ENCODE measurements at regions not wholly inside any gene's neighbourhood (a gene's known extent, or its start where the extent isn't known, plus 50 kb on each side); places are given as distances from the start of the nearest gene placed in this dataset.
A peak's percentile ranks its signal among the peaks of the same experiment; 100 is the strongest.

DNA sequence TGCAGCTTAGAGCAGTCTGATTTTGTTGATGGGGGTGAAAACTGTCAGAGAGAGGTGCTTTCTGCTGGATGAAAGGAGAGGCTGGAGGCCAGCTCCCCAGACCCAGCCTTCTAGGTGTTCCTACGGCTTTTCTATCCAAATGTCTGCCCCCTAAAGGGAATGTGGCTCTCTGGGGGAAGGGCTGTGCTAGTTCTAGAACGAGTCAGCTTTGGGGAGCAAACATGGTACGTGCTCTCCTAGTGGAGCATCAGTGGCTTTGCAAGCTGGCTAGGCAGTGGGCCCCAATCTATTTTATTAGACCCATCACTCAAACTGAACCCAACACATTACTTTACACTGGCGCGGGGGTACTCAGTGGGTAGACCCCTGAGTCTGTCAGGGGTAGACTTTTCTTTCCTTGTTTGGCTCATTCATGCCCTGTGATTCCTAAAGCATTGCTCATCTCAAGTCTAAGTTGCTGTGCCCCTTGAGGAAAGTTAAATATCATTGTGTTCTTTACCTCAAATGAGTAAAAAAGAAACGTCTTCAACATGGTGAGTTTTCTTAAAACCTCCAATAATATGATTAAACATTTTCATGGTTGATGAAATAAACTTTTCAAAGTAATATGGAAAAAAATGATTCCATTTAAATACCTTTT, 254.9 kb downstream of the DLEU7 start:
- H3K9me3 Mint-ChIP-seq (ENCODE audit: low read depth), result no peaks in the 10 kb centered on the region
- peaks cover 15% of the 10 kb centered on the region for H3K4me1 Mint-ChIP-seq (ENCODE audit: low read depth)
- no peak overlapping the region for H3K27ac Mint-ChIP-seq
- no peaks in the 10 kb centered on the region for H3K27me3 Mint-ChIP-seq
- H3K4me3 Mint-ChIP-seq, result no peak overlapping the region
- no peaks in the 10 kb centered on the region for H3K36me3 Mint-ChIP-seq

GRCh38 chr13:50589139-50589538, 254.4 kb downstream of the DLEU7 start:
- H3K4me3 Mint-ChIP-seq, result no peak overlapping the region
- no peak overlapping the region for H3K27ac Mint-ChIP-seq
- peaks cover 19% of the 10 kb centered on the region for H3K4me1 Mint-ChIP-seq (ENCODE audit: low read depth)
- H3K27me3 Mint-ChIP-seq, result no peaks in the 10 kb centered on the region
- no peaks in the 10 kb centered on the region for H3K36me3 Mint-ChIP-seq
- H3K9me3 Mint-ChIP-seq (ENCODE audit: low read depth), result no peaks in the 10 kb centered on the region

- Mint-ChIP-seq H3K27me3 (no peaks in the 10 kb centered on the region), H3K9me3 (ENCODE audit: low read depth) (no peaks in the 10 kb centered on the region), H3K4me3 (no peak overlapping the region), H3K4me1 (ENCODE audit: low read depth) (peaks cover 23% of the 10 kb centered on the region), H3K36me3 (no peaks in the 10 kb centered on the region), H3K27ac (no peak overlapping the region)
These were observed 253.8 kb downstream of the DLEU7 start for GRCh38 chr13:50589651-50590054.

DNA sequence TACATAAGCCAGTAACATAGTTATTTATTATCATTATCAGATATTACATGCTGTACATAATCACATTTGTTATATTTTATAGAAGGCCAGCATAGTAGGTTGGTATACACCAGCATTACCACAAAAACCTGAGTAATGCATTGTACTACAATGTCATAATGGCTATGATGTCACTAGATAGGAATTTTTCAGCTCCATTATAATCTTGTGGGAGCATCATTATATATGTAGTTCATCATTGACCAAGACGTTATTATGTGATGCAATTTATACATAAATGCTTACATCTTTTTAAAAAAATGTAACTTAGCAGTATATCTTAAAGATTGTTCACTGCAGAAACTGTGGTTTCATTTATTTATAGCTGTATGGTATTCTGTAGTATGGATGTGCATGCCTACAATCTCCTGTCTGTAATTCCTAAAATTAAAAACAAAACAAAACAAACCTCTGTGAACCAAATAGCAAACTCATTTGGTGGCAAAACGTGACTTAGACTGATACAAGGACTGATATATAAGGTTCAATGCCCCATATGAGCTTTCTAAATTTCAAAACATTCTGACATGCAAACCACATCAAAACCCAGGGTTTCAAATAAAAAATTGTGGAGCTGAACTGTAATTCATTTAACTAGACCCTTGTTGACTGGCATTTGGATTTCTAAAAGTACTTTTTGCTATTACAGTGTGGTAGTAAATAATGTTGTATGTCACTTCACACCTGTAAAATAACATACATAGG, 250.9 kb downstream of the DLEU7 start:
- H3K9me3 Mint-ChIP-seq (ENCODE audit: low read depth), result no peaks in the 10 kb centered on the region
- no peak overlapping the region for H3K4me3 Mint-ChIP-seq
- H3K36me3 Mint-ChIP-seq, result no peaks in the 10 kb centered on the region
- no peak overlapping the region for H3K27ac Mint-ChIP-seq
- peaks cover 36% of the 10 kb centered on the region for H3K4me1 Mint-ChIP-seq (ENCODE audit: low read depth)
- no peaks in the 10 kb centered on the region for H3K27me3 Mint-ChIP-seq

DNA sequence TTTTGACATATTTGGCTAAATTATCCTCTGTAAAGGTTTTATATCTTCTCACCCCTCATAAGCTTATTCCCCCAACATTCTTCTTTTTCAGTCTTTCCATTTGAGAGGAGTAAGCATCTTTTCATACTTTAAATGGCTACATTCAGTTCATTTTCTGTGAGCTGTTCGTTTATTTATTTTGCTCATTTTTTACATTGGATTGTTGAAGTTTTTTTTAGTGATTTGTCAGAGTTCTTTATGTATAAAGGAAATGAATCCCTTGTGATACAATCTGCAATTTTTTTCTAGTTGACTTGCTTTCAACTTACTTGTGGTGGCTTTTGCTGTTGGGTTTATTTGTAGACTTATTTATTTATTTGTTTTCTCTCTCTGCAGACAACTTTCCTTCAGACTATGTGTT, 250.3 kb downstream of the DLEU7 start:
- H3K9me3 Mint-ChIP-seq (ENCODE audit: low read depth), result no peaks in the 10 kb centered on the region
- H3K27me3 Mint-ChIP-seq, result no peaks in the 10 kb centered on the region
- peak overlapping the region; percentile 22 for H3K27ac Mint-ChIP-seq
- peaks cover 36% of the 10 kb centered on the region for H3K4me1 Mint-ChIP-seq (ENCODE audit: low read depth)
- peak overlapping the region; percentile 21 for H3K4me3 Mint-ChIP-seq
- no peaks in the 10 kb centered on the region for H3K36me3 Mint-ChIP-seq

GRCh38 chr13:50594276-50595051, 249.0 kb downstream of the DLEU7 start:
- Mint-ChIP-seq H3K4me3 (peak overlapping the region; percentile 47), H3K36me3 (no peaks in the 10 kb centered on the region), H3K27me3 (no peaks in the 10 kb centered on the region), H3K27ac (peak overlapping the region; percentile 78), H3K9me3 (ENCODE audit: low read depth) (no peaks in the 10 kb centered on the region), H3K4me1 (ENCODE audit: low read depth) (peaks cover 36% of the 10 kb centered on the region)

DNA sequence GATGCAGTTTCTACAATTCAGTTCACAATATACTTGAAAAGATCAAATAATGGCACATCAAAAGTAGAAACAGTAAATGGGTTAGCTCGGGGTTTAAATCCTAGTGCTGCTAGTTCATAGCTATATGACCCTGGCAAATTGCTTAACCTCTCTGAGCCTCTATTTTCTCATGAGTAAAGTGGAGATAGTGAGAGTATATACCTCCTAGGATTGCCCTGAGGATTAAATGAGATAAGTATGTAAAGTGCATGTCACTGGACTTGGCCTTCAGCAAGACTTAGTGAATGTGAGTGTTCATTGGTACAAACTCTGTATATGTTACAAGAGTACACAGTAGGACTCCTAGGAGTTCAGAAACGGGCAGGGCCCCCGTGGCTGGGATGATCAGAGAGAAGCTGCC, 248.3 kb downstream of the DLEU7 start:
- H3K27me3 Mint-ChIP-seq, result no peaks in the 10 kb centered on the region
- H3K36me3 Mint-ChIP-seq, result no peaks in the 10 kb centered on the region
- H3K27ac Mint-ChIP-seq, result peak overlapping the region; percentile 64
- no peaks in the 10 kb centered on the region for H3K9me3 Mint-ChIP-seq (ENCODE audit: low read depth)
- peaks cover 36% of the 10 kb centered on the region for H3K4me1 Mint-ChIP-seq (ENCODE audit: low read depth)
- H3K4me3 Mint-ChIP-seq, result peak overlapping the region; percentile 47

DNA sequence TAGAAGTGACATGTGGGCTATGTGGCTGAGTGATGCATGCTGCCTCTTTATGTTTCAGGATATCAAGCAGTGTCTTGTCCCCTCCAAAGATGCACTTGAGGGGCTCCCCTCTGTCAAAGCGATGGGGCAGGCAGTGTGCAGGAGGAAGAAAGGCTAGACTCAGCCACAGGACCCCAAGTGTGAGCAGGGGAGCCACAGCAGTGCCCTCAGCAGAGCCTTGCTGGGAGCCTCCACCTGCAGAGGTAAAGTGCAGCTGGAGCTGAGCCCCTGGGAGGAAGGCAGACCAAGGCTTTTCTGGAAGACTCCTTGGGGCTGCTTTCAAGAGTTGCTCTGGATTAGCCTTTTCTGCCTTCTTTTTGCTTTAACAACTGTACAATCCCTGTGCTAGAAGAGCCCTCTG, 247.3 kb downstream of the DLEU7 start:
- Mint-ChIP-seq H3K27ac (no peak overlapping the region), H3K36me3 (no peaks in the 10 kb centered on the region), H3K27me3 (no peaks in the 10 kb centered on the region), H3K4me1 (ENCODE audit: low read depth) (peaks cover 36% of the 10 kb centered on the region), H3K4me3 (no peak overlapping the region), H3K9me3 (ENCODE audit: low read depth) (no peaks in the 10 kb centered on the region)

- H3K27me3 Mint-ChIP-seq, result no peaks in the 10 kb centered on the region
- no peaks in the 10 kb centered on the region for H3K36me3 Mint-ChIP-seq
- no peaks in the 10 kb centered on the region for H3K9me3 Mint-ChIP-seq (ENCODE audit: low read depth)
- no peak overlapping the region for H3K4me3 Mint-ChIP-seq
- peaks cover 34% of the 10 kb centered on the region for H3K4me1 Mint-ChIP-seq (ENCODE audit: low read depth)
- no peak overlapping the region for H3K27ac Mint-ChIP-seq
These were observed 246.7 kb downstream of the DLEU7 start for GRCh38 chr13:50596776-50597203.

DNA sequence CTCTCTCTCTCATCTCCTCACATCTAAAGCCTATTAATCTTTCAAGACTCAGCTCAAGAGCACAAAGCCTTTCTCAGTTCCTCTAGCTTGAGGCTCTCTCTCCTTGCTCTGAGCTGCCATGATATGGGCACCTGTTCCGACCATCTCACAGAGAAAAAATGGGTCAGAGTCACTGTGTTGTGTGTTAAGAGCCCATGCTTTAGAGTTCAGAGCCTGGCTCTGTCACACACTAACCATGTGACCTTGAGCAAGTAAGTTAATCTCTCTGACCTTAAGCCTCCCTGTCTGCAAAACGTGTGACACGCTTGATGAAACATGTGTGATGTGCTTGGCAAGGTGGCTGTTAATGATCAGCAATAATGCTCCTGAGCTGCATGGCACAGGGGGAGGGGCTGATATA, 245.2 kb downstream of the DLEU7 start:
- no peak overlapping the region for H3K4me3 Mint-ChIP-seq
- H3K27ac Mint-ChIP-seq, result no peak overlapping the region
- H3K9me3 Mint-ChIP-seq (ENCODE audit: low read depth), result no peaks in the 10 kb centered on the region
- H3K36me3 Mint-ChIP-seq, result no peaks in the 10 kb centered on the region
- no peaks in the 10 kb centered on the region for H3K27me3 Mint-ChIP-seq
- peaks cover 24% of the 10 kb centered on the region for H3K4me1 Mint-ChIP-seq (ENCODE audit: low read depth)

DNA sequence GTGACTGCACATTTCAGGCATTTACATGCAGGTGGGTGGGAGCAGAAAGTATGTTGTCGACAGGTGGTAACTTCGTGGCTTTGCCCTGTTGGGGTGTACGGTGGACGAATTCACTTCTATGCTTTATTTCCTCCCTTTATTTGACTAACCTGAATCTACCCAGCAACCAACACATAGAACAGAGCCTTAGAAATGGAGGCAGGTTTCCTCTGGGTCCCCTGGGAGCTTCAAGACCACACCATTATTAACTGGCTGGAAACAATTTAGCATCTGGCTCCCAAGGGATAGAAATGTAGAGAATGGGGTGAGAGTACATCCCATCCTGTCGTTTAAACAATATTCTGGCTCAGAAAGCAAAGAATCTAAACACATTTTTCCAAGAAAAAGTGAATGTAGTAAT, 244.4 kb downstream of the DLEU7 start:
- no peaks in the 10 kb centered on the region for H3K36me3 Mint-ChIP-seq
- H3K4me1 Mint-ChIP-seq (ENCODE audit: low read depth), result peaks cover 18% of the 10 kb centered on the region
- H3K9me3 Mint-ChIP-seq (ENCODE audit: low read depth), result no peaks in the 10 kb centered on the region
- no peaks in the 10 kb centered on the region for H3K27me3 Mint-ChIP-seq
- no peak overlapping the region for H3K4me3 Mint-ChIP-seq
- H3K27ac Mint-ChIP-seq, result no peak overlapping the region

DNA sequence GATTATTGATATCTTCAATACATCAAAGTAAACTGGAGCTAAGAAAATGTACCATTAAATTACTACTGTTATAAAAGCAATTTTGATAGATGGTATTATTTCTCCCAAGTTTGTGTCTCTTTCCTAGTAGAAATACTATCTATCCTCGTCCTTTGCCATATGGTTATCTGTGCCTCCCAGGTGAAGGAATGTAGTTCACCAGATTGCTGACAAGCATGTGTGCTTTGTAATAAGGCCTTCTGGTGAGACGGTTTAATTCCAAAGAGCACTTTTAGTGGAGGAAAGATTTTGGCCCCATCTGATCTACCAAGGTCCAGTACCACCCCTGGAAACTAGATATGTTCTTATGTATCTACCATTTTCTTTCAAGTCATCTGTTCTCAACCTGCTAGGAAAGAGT, 243.6 kb downstream of the DLEU7 start:
- Mint-ChIP-seq H3K9me3 (ENCODE audit: low read depth) (no peaks in the 10 kb centered on the region), H3K27me3 (no peaks in the 10 kb centered on the region), H3K4me1 (ENCODE audit: low read depth) (peaks cover 11% of the 10 kb centered on the region), H3K4me3 (no peak overlapping the region), H3K27ac (no peak overlapping the region), H3K36me3 (no peaks in the 10 kb centered on the region)

DNA sequence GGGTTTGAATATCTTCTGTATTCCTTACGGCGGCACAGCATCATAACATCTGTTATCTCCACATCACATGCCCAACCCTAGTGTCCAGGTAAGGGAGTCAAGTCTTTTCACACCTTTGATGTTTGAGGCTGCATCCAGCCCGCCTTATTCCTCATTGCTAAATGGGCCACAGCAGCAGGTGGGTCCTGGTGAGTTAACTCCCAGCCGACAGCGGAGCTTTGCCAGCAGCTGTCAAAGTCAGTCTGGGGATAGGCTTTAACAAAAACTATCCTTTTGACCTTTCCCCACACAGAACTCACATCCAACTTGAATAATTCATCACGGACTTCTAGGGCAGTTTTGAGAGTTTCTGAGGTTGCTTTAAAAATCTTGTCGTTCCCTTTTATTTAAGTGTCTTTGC, 235.1 kb downstream of the DLEU7 start:
- Mint-ChIP-seq H3K27me3 (peaks cover 10% of the 10 kb centered on the region), H3K9me3 (ENCODE audit: low read depth) (no peaks in the 10 kb centered on the region), H3K4me1 (ENCODE audit: low read depth) (peaks cover 10% of the 10 kb centered on the region), H3K36me3 (peaks cover 6% of the 10 kb centered on the region), H3K4me3 (no peak overlapping the region), H3K27ac (no peak overlapping the region)

DNA sequence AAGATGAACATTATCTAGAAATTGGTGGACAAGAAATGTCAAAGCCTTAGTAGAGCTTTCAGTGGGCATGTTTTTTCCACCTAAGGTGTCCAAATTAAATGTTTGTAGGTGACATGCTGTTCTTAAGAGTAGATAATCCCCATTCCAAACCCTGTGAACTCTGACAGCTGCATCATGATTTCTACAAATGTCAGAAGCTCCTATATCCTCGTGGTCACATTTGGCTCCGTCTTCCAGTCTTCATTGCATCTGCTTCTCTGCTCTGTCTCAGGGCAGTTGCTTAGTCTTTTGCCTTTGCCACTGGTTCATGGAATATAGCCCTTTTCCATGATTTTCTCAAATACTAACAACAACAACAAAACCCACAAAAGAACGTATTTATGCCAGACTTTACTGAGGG, 234.5 kb downstream of the DLEU7 start:
- Mint-ChIP-seq H3K4me3 (no peak overlapping the region), H3K27me3 (peaks cover 10% of the 10 kb centered on the region), H3K4me1 (ENCODE audit: low read depth) (peaks cover 10% of the 10 kb centered on the region), H3K27ac (no peak overlapping the region), H3K36me3 (peaks cover 6% of the 10 kb centered on the region), H3K9me3 (ENCODE audit: low read depth) (no peaks in the 10 kb centered on the region)

DNA sequence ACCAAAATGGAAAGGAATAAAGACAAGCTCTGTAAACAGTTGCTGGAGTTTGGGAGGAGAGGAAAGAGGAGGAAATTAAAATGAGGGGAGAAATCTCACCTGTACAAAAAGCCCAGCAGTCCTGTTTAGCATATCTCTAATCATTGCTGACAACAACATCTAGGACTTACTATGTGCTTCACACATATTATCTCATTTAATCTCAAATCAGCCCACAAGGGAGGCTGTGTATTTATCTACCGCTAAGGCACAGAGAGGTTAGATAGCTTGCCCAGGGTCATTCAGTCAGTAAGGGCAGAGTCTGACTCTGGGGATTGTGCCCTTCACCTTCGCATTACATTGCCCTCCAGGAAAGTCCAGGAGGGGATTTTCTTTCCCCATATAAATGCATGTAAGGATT, 233.3 kb downstream of the DLEU7 start:
- H3K36me3 Mint-ChIP-seq, result peaks cover 4% of the 10 kb centered on the region
- H3K27me3 Mint-ChIP-seq, result peaks cover 10% of the 10 kb centered on the region
- H3K4me1 Mint-ChIP-seq (ENCODE audit: low read depth), result peaks cover 10% of the 10 kb centered on the region
- no peaks in the 10 kb centered on the region for H3K9me3 Mint-ChIP-seq (ENCODE audit: low read depth)
- no peak overlapping the region for H3K4me3 Mint-ChIP-seq
- H3K27ac Mint-ChIP-seq, result no peak overlapping the region

Data from activated naive CD8-positive, alpha-beta T cell (primary cell).